ENCODE measurements at regions not wholly inside any gene's neighbourhood (a gene's known extent, or its start where the extent isn't known, plus 50 kb on each side); places are given as distances from the start of the nearest gene placed in this dataset.

DNA sequence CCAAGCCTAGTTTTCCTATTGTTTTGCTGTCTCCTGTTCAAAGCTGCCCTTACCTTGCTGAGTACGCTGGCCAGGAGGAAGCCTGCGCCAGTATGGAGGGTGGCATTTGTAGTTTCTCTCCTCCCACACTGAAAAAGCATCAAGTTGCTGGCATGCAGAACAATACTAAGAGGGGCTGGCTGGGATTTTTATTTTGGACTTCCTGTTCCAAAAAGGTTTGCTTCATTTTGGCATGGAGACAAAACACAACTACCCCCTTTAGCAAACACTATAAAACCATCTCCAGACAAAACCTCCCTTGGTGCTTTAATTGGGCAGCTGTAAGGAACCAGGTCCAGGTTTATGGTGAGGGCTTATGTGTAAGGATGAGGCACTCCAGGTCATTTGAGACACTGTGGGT, 457.6 kb downstream of the PDCD6IP start:
- no peak for TF ChIP-seq EZH2 (IDR thresholded peaks at IDR 0.05; ENCODE audit: borderline replicate concordance, insufficient read depth, low read length, poor library complexity, severe bottlenecking)
- TF ChIP-seq CTCF (IDR thresholded peaks at IDR 0.05; ENCODE audit: poor library complexity, severe bottlenecking), result no peak
- TF ChIP-seq RAD21 (conservative IDR thresholded peaks at IDR 0.05), result no peak
- TF ChIP-seq POLR2AphosphoS5 (IDR thresholded peaks at IDR 0.05), result no peak

Data from neural cell (in vitro differentiated cells).